ENCODE measurements at regions not wholly inside any gene's neighbourhood (a gene's known extent, or its start where the extent isn't known, plus 50 kb on each side); places are given as distances from the start of the nearest gene placed in this dataset.

DNA sequence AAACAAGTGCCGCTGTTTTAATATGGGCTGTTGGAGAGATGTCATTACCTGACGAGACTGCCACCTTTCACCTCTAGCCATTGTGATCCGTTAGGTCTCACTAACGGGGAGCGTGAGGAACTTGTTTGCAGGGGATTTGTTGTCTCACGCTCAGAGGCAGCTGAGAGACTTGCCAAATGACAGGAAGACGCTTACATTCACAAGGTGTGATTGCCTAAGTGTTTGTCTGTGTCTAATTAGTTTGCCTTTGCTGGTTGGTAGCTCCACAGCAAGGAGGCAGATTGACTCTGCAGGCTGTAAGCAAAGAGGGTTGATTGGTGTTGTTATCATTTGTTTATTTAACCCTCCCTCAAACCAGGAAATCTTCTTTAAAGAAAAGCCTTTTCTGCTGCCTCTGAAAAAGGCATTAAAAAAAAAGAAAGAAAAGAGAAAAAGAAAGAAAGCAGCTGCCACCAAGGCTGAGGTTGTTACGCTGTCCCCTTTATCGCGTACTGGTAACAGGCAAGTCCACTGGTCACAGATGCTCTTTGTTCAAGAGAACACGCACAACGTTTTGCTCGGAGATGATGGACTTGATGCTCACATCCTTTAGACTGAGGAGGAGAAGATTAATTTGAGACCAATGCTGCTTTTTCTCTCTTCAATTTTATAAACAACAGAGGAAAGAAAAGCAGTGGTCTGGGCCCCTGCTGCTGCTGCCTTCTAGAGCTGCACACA is 203.9 kb downstream of the ZNF326 start:
- Histone ChIP-seq H3K9me3 (ENCODE audit: severe bottlenecking) (no peaks in the 10 kb centered on the region), H3K4me3 (ENCODE audit: low read depth, low read length) (no peak overlapping the region), H3K27me3 (ENCODE audit: insufficient read depth, low read depth, severe bottlenecking) (no peaks in the 10 kb centered on the region), H3K27ac (no peak overlapping the region), H3K36me3 (no peaks in the 10 kb centered on the region)
- TF ChIP-seq CTCF (IDR thresholded peaks at IDR 0.05; ENCODE audit: low read depth, low read length), result no peak
- no peak for DNase-seq

- no peak for TF ChIP-seq CTCF (IDR thresholded peaks at IDR 0.05; ENCODE audit: low read depth, low read length)
- no peaks in the 10 kb centered on the region for H3K27me3 ChIP-seq (ENCODE audit: insufficient read depth, low read depth, severe bottlenecking)
- no peaks in the 10 kb centered on the region for H3K36me3 ChIP-seq
- H3K27ac ChIP-seq, result no peak overlapping the region
- DNase-seq, result no peak
- no peaks in the 10 kb centered on the region for H3K9me3 ChIP-seq (ENCODE audit: severe bottlenecking)
- H3K4me3 ChIP-seq (ENCODE audit: low read depth, low read length), result no peak overlapping the region
These were observed 198.2 kb downstream of the ZNF326 start for GRCh38 chr1:90193116-90193515.

DNA sequence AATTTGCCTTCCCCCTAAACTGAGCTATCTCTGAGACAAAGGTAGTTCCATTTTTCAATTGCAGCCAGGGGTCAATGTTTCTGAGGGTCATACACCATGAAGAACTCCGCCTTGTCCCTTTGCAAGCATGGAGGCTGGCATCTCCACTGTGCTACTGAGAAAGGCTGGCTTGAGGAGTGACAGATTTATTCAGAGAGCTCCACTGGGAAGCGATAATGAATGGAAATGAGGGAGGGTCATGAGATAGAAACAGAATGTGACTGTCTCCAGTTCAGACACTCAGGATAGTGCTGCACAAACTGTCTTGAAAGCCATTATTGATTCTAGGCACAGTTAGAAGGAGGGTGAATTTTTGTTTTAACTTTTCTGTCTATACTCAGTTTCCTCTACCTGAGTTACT is 197.5 kb downstream of the ZNF326 start:
- no peak for TF ChIP-seq CTCF (IDR thresholded peaks at IDR 0.05; ENCODE audit: low read depth, low read length)
- no peak overlapping the region for H3K4me3 ChIP-seq (ENCODE audit: low read depth, low read length)
- H3K36me3 ChIP-seq, result no peaks in the 10 kb centered on the region
- H3K27me3 ChIP-seq (ENCODE audit: insufficient read depth, low read depth, severe bottlenecking), result no peaks in the 10 kb centered on the region
- H3K27ac ChIP-seq, result no peak overlapping the region
- no peak for DNase-seq
- H3K9me3 ChIP-seq (ENCODE audit: severe bottlenecking), result no peaks in the 10 kb centered on the region

- Histone ChIP-seq H3K9me3 (ENCODE audit: severe bottlenecking) (no peaks in the 10 kb centered on the region), H3K36me3 (no peaks in the 10 kb centered on the region), H3K27ac (no peak overlapping the region), H3K27me3 (ENCODE audit: insufficient read depth, low read depth, severe bottlenecking) (no peaks in the 10 kb centered on the region), H3K4me3 (ENCODE audit: low read depth, low read length) (no peak overlapping the region)
- DNase-seq, result no peak
- no peak for TF ChIP-seq CTCF (IDR thresholded peaks at IDR 0.05; ENCODE audit: low read depth, low read length)
These were observed 195.6 kb downstream of the ZNF326 start for GRCh38 chr1:90190523-90190922.

- no peaks in the 10 kb centered on the region for H3K9me3 ChIP-seq (ENCODE audit: severe bottlenecking)
- no peak overlapping the region for H3K27ac ChIP-seq
- H3K36me3 ChIP-seq, result no peaks in the 10 kb centered on the region
- TF ChIP-seq CTCF (IDR thresholded peaks at IDR 0.05; ENCODE audit: low read depth, low read length), result no peak
- H3K4me3 ChIP-seq (ENCODE audit: low read depth, low read length), result no peak overlapping the region
- no peaks in the 10 kb centered on the region for H3K27me3 ChIP-seq (ENCODE audit: insufficient read depth, low read depth, severe bottlenecking)
- DNase-seq, result no peak
These were observed 195.0 kb downstream of the ZNF326 start for GRCh38 chr1:90189889-90190288.

DNA sequence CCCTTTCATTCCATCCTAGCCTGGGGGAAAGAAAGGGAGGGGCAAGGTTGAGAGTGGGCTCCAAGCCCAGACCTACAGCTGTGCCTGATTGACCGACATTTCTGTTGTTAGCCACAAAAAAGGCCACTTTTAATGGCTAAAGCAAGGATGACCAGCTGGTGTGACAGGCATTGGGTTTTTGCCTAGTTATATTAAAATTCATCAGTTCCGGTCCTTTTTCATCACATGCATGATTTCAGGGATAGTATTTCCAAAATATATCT is 192.3 kb downstream of the ZNF326 start:
- no peaks in the 10 kb centered on the region for H3K36me3 ChIP-seq
- no peaks in the 10 kb centered on the region for H3K9me3 ChIP-seq (ENCODE audit: severe bottlenecking)
- H3K27me3 ChIP-seq (ENCODE audit: insufficient read depth, low read depth, severe bottlenecking), result no peaks in the 10 kb centered on the region
- DNase-seq, result no peak
- H3K4me3 ChIP-seq (ENCODE audit: low read depth, low read length), result no peak overlapping the region
- no peak for TF ChIP-seq CTCF (IDR thresholded peaks at IDR 0.05; ENCODE audit: low read depth, low read length)
- H3K27ac ChIP-seq, result no peak overlapping the region
